Thyroid gland (tissue), 4 donors: ENCODE measurements at regions not wholly inside any gene's neighbourhood (a gene's known extent, or its start where the extent isn't known, plus 50 kb on each side); places are given as distances from the start of the nearest gene placed in this dataset.

Experiments
- POLR2A ChIP-seq, 2 donors: fragments of 450-650 bp; IDR thresholded peaks; one replicate each; pipeline ENCODE4 v1.6.1; 2017; ENCODE audit warnings: antibody characterized with exemption in 2 of 2, mild to moderate bottlenecking in 2 of 2, moderate library complexity in 1 of 2
- TF ChIP-seq, protein P1 (sequence below), 6 experiments: fragments of 200-600 bp in 3 of 6; fragments of 450-650 bp in 3 of 6; sonication (generic) in 3 of 6; IDR thresholded peaks; one replicate each; pipeline ENCODE4 v1.5.1; 2016 to 2019; ENCODE audit warnings: antibody characterized with exemption in 6 of 6, mild to moderate bottlenecking in 2 of 6, inconsistent platforms in 1 of 6, moderate library complexity in 1 of 6

DNA sequence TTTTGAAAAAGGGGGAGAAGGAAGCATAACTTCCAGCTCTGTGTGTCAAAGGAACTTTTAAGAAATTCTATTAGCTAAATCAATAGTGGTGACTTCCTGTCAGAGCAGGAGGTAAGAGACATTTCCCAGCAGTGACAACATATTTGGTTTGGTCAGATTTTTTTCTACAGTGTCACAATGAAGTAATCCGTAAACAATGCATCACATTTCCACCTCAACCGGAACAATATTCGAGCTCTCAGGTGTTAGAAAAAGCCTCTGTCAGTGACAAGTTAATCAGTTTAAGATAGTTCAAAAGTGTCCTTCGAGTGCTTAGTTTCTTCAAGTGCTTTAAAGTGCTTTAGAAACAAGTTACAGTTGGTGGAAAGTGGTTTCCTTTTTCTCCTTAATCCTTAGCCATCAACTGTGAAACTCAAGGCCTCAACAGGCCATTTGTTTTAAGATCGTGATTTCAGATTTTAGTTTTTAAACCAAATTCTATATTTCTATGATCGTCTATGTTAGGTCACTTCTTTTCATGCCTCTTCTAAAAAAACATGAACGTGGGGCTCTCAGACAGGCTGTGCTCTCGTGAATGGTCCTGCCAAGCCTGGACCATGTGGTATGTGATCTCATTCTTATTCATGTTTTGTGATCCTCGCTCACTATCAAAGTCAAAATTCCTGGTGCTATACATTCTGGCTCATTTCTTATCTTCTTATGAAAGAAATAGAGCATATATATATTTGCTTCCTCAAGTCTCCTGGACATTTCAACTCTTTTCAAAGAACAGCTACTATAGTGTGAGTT lies 181.9 kb upstream of the HMHB1 start:
- TF ChIP-seq, protein P1, sequence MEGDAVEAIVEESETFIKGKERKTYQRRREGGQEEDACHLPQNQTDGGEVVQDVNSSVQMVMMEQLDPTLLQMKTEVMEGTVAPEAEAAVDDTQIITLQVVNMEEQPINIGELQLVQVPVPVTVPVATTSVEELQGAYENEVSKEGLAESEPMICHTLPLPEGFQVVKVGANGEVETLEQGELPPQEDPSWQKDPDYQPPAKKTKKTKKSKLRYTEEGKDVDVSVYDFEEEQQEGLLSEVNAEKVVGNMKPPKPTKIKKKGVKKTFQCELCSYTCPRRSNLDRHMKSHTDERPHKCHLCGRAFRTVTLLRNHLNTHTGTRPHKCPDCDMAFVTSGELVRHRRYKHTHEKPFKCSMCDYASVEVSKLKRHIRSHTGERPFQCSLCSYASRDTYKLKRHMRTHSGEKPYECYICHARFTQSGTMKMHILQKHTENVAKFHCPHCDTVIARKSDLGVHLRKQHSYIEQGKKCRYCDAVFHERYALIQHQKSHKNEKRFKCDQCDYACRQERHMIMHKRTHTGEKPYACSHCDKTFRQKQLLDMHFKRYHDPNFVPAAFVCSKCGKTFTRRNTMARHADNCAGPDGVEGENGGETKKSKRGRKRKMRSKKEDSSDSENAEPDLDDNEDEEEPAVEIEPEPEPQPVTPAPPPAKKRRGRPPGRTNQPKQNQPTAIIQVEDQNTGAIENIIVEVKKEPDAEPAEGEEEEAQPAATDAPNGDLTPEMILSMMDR (IDR thresholded peaks at IDR 0.05): no peak
- no peak for TF ChIP-seq POLR2A (IDR thresholded peaks at IDR 0.05)
